Activated naive CD8-positive, alpha-beta T cell treated with anti-CD3 and anti-CD28 coated beads for 36 hours (primary cell): ENCODE measurements at regions not wholly inside any gene's neighbourhood (a gene's known extent, or its start where the extent isn't known, plus 50 kb on each side); places are given as distances from the start of the nearest gene placed in this dataset.

Source experiments
- DNase-seq: peaks from one replicate; pipeline ENCODE4 v3.0.0; 2021
- H3K27ac Mint-ChIP-seq: one replicate; pipeline ENCODE4 v1.8.0; 2022; ENCODE audit warnings: mild to moderate bottlenecking, moderate library complexity, mixed read lengths
- H3K27me3 Mint-ChIP-seq: one replicate; pipeline ENCODE4 v1.8.0; 2022; ENCODE audit warnings: mild to moderate bottlenecking, mixed read lengths
- H3K36me3 Mint-ChIP-seq: one replicate; pipeline ENCODE4 v1.8.0; 2021; ENCODE audit warnings: mild to moderate bottlenecking, mixed read lengths
- H3K4me1 Mint-ChIP-seq: one replicate; pipeline ENCODE4 v1.8.0; 2021; ENCODE audit warnings: mixed read lengths
- H3K4me3 Mint-ChIP-seq: one replicate; pipeline ENCODE4 v1.8.0; 2022; ENCODE audit warnings: mild to moderate bottlenecking, moderate library complexity, mixed read lengths
- H3K9me3 Mint-ChIP-seq: one replicate; pipeline ENCODE4 v1.8.0; 2022; ENCODE audit warnings: mixed read lengths

DNA sequence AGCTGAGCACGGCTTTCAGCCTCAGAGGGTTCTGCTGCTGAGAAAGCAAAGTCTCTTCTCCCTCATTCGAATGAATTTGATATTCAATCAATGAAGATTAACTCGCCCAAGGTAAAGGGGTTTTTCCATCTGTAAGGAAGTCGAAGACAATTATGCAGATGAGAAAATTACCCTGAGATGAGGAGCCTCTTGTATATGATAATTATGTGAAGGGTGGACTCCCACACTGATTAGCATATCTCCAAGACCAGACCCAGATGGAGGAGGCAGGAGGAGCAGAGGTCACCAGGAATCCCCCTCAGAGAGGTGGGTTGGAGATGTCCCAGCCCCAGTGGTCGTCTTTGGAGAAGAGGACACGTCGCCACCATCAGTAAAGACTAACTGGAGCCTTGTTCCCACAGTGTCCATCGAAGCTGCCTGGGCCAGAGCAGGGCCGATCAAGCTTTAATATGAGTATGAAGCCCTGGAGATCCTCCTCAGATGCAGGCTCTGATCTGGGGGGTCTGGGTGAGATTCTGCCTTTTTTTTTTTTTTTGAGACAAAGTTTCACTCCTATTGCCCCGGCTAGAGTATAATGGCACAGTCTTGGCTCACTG is 61.5 kb upstream of the LHX1 start:
- Mint-ChIP-seq H3K9me3 (no peaks in the 10 kb centered on the region), H3K27ac (no peak overlapping the region), H3K27me3 (peaks cover 6% of the 10 kb centered on the region), H3K4me3 (no peak overlapping the region), H3K36me3 (no peaks in the 10 kb centered on the region), H3K4me1 (peaks cover 5% of the 10 kb centered on the region)
- no peak for DNase-seq

DNA sequence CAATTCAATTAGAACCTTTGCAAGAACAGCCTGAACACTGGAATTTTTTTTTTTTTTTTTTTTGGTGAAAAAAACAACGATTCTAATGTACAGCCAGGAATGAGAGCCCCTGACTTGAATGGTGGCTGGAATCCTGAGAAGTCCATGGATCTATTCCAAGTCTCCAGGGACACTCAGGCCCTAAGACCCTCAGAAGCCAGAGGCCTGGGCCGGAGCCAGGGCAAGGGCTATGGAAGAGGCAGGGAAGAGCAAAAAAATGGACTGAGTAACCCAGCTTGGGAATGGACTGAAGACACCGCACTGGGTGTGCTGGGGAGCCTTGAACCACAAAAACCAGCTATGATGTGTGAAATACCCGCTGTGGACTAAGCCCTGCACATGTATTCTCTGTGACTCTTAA is 60.3 kb upstream of the LHX1 start:
- Mint-ChIP-seq H3K36me3 (no peaks in the 10 kb centered on the region), H3K27ac (no peak overlapping the region), H3K9me3 (peaks cover 4% of the 10 kb centered on the region), H3K4me1 (peaks cover 5% of the 10 kb centered on the region), H3K4me3 (no peak overlapping the region), H3K27me3 (peaks cover 14% of the 10 kb centered on the region)
- no peak for DNase-seq

DNA sequence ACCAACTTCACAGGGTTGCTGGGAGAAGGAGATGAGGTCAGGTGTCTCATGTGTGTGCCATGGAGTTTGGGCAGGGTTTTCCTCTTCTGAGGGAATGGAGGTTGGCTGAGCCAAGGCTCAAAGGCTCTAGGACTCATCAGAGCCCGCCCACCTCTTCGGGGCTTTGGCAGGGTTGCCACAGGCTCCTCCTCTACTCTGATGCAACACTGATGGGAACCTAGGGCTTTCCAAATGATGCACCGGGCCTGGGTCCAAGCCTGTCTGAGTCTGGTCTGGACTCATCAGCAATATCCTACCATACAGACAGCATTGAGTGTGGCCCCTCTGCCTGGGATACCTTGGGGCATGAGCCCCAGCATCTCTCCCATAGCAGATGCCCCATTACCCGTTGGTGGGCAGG is 59.5 kb upstream of the LHX1 start:
- Mint-ChIP-seq H3K4me3 (no peak overlapping the region), H3K4me1 (peaks cover 5% of the 10 kb centered on the region), H3K27me3 (peaks cover 21% of the 10 kb centered on the region), H3K27ac (no peak overlapping the region), H3K36me3 (no peaks in the 10 kb centered on the region), H3K9me3 (peaks cover 4% of the 10 kb centered on the region)
- no peak for DNase-seq

DNA sequence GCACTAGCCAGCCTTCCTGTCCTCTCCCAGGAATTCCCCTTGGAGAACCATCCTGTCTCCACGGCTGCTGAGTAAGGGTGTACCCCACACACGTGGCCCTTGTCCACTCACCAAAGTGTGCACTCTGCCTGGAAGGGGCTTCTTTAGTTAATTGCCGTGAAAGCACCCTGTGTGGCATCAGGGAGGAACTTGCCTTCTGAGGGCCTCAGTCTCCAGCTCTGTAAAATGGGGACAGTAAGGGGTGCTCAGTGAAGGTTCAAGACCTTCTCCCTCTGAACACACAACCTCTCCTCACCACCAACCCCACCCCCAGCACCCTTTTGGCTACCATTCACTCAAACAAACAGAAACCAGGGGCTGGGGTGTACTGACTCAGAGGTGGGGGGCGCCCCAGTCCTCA is 59.1 kb upstream of the LHX1 start:
- peaks cover 4% of the 10 kb centered on the region for H3K9me3 Mint-ChIP-seq
- peaks cover 21% of the 10 kb centered on the region for H3K27me3 Mint-ChIP-seq
- no peaks in the 10 kb centered on the region for H3K36me3 Mint-ChIP-seq
- no peak overlapping the region for H3K4me3 Mint-ChIP-seq
- no peak for DNase-seq
- H3K4me1 Mint-ChIP-seq: peaks cover 5% of the 10 kb centered on the region
- H3K27ac Mint-ChIP-seq: no peak overlapping the region

DNA sequence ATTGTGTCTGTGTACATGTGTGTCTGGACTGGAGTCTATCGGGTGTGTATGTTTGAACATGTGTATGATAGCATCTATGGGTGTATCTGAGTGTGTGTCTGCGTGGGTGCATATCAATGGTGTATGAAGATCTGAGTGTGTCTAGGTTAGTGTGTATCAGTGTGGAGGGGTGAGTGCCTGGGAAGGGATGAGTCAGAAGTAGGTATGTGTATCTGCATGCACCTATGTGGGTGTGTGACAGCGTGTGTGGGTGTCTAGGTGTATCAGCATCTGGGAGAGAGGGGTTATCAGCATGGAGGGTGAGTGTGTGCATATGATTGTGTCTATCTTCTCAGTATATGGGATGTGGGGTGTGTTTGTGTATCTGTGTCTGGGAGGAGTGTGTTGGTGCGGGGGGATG is 58.2 kb upstream of the LHX1 start:
- Mint-ChIP-seq H3K4me3 (no peak overlapping the region), H3K27me3 (peaks cover 26% of the 10 kb centered on the region), H3K9me3 (peaks cover 4% of the 10 kb centered on the region), H3K27ac (no peak overlapping the region), H3K4me1 (peaks cover 5% of the 10 kb centered on the region), H3K36me3 (no peaks in the 10 kb centered on the region)
- no peak for DNase-seq

DNA sequence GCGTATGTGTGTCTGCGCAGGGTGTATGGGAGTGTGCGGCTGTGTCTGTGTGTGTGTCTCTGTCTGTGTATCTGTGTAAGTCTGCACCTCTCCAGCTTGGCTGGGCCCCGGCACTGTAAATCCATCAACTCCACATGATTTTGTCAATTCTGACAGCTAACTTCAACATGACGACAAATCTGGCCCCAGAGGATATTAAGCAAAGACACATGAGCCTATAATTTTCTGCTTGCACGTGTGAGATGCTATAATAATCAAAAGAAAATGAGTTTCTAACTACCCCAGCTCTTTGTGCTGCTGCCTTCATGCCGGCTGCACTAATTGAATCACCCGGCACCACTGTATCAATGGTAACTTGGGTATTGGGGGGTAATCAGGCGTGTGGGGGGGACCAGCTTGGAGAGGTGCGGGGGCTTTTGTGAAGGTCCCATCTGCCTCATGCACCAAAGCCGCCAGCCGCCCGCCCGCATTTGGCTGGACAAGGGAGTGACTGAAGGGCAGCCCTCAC is 57.6 kb upstream of the LHX1 start:
- Mint-ChIP-seq H3K27me3 (peaks cover 31% of the 10 kb centered on the region), H3K36me3 (no peaks in the 10 kb centered on the region), H3K9me3 (peaks cover 4% of the 10 kb centered on the region), H3K4me3 (no peak overlapping the region), H3K4me1 (peaks cover 7% of the 10 kb centered on the region), H3K27ac (no peak overlapping the region)
- no peak for DNase-seq

DNA sequence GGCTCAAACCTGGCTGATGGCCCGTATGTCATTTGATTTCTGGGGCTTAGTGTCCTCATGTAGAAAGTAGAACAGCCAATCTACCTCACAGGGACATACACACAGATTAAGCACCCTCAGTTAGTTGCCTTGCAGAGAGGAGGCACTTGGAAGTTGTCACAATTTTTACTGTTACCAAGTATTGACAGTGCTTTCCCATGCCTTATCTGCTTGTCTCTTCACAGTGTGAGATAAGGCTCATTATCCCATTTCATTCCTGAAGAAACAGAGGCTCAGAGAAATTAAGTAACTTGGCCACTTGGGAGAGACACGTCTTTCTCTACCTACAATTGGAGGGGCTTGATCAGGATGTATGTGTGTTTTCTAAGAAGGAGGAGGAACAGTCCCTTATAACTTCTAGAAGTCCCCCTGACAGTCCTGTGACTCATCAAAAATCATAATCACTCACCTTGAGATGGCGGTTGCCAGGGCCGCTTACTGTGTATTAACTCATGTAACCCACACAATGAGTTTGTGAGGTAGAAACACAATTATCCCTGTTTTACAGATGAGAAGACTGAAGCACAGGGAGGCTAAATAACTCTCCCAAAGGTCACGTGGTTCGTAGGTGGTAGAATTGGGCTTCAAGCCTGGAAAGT is 56.9 kb upstream of the LHX1 start:
- H3K27me3 Mint-ChIP-seq: peaks cover 35% of the 10 kb centered on the region
- peaks cover 4% of the 10 kb centered on the region for H3K9me3 Mint-ChIP-seq
- H3K36me3 Mint-ChIP-seq: no peaks in the 10 kb centered on the region
- no peak overlapping the region for H3K4me3 Mint-ChIP-seq
- peaks cover 5% of the 10 kb centered on the region for H3K4me1 Mint-ChIP-seq
- DNase-seq: no peak
- no peak overlapping the region for H3K27ac Mint-ChIP-seq

DNA sequence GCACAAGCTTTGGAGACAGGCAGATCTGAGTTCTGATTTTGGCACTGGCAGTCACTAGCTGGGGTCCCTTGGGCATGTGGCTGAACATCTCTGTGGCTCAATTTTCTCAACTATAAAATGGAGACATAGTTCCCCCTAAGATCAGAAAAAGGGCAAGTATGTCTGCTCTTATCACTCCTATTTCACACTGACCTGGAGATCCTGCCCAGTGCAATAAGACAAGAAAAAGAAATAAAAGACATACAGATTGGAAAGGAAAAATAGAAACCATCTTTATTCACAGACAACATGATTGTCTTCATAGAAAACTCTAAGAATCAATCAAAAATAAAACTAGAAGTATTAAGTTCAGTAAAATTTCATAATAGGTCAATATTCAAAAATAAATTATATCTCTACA is 56.0 kb upstream of the LHX1 start:
- Mint-ChIP-seq H3K27me3 (peaks cover 40% of the 10 kb centered on the region), H3K36me3 (no peaks in the 10 kb centered on the region), H3K4me3 (no peak overlapping the region), H3K9me3 (peaks cover 4% of the 10 kb centered on the region), H3K27ac (no peak overlapping the region), H3K4me1 (peaks cover 4% of the 10 kb centered on the region)
- DNase-seq: no peak

DNA sequence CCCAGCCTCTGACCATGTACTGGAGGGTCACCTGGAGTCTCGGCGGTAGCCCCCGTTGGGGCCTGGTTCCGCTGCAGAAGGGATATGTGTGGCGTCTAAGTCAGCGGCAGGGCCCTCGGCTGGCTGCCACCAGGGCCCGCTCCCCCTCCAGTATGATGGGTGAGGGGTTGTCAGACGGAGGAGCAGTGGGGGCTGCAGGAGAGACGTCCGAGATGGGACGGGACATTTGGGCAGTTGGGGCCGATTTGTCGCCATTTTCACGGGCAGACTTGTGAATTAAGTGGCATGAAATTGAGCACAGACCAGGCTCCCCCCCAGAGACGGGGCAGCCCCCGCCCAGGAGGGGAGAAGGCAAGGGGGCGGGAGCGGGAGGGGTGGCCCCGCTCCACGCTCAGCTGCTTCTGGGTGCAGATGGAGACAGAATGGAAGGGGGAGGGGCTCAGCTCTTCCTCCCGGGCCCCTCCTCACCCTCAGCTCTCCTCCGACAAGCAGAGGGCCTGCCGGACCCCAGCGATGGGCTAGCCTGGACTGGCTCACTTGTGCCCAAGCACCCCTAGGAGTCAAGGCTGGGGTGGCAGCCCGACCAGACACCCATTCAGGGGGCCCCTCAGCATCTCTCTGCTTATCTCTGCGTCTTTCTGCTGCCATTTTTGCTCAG is 52.7 kb upstream of the LHX1 start:
- Mint-ChIP-seq H3K36me3 (no peaks in the 10 kb centered on the region), H3K27me3 (peaks cover 42% of the 10 kb centered on the region), H3K4me1 (peaks cover 2% of the 10 kb centered on the region), H3K9me3 (peaks cover 4% of the 10 kb centered on the region), H3K27ac (no peak overlapping the region), H3K4me3 (no peak overlapping the region)
- DNase-seq: no peak

DNA sequence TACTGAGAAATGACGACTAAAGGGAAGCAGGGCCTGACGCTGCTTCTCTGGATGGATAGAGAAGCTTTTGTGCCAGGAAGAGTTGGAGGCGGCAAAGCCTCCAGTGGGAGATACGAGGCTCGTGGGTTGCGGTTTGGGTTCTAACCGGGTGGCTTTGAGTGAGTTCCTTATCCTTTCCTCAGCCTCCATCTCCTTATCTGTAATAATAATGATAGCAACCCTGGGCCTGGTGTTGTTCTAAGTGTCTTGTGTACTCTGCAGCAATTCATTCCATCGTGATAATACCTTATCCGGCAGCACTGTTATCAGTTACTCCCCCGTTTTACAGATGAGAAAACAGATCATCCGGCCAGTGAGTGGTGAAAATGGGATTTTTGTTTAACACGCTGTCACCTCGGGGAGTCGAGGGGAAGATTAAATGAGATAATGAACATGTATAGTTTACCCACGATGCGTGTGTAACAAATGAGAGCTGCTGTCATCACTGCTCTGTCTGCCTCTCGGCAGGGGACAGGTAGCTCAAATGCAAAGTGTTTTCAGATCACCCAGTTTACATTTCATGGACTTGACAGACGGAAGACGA is 52.0 kb upstream of the LHX1 start:
- Mint-ChIP-seq H3K9me3 (peaks cover 4% of the 10 kb centered on the region), H3K4me1 (peaks cover 2% of the 10 kb centered on the region), H3K36me3 (no peaks in the 10 kb centered on the region), H3K27me3 (peaks cover 42% of the 10 kb centered on the region), H3K27ac (no peak overlapping the region), H3K4me3 (no peak overlapping the region)
- DNase-seq: no peak

DNA sequence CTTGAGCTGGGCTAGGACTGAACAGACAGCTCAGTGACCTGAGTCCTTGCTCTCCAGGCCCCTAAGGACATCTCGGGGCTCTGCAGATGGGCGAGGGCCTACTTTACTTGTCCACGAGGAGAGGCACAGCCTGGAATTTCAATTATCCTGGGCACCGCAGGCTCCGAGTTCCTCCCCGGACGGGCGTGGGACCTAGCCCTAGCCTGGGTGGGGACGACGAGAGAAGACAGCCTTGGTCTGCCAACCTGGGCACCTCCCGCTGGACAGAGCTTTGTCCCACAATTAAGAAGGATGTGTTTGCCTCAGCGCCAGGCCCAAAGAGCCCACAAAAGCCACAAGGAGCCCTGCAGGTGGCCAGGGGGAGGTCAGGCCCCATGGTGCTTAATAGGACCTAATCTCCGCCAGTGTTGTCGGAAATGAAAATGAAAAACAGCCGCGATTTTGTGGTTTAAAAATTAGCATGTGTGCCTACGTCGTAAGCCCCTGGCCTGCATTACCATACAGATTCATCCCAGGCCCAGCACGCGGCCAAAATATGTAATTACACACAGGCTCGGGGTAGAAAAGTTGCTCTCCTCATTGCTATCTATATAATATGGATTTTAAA is 51.4 kb upstream of the LHX1 start:
- Mint-ChIP-seq H3K9me3 (peaks cover 4% of the 10 kb centered on the region), H3K4me1 (peaks cover 2% of the 10 kb centered on the region), H3K36me3 (no peaks in the 10 kb centered on the region), H3K27ac (no peak overlapping the region), H3K4me3 (no peak overlapping the region), H3K27me3 (peaks cover 41% of the 10 kb centered on the region)
- no peak for DNase-seq
